ENCODE measurements at regions not wholly inside any gene's neighbourhood (a gene's known extent, or its start where the extent isn't known, plus 50 kb on each side); places are given as distances from the start of the nearest gene placed in this dataset.
A peak's percentile ranks its signal among the peaks of the same experiment; 100 is the strongest.
"Not testable (repeated sequence)": the region's sequence is repeated elsewhere in the genome, so short reads cannot be mapped to it uniquely, and the experiment has no call there.

DNA sequence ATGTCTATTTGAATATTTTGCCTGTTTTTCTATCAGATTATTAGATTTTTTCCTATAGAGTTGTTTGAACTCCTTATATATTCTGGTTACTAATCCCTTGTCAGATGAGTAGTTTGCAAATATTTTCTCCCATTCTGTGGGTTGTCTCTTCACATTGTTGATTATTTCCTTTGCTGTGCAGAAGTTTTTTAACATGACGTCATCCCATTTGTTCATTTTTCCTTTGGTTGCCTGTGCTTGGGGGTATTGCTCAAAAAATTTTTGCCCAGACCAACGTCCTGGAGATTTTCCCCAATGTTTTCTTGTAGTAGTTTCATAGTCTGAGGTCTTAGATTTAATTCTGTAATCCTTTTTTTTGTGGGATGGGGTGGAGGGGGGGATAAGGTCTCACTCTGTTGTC, 168.7 kb upstream of the NFIA start:
- not testable (repeated sequence) for DNase-seq

- no peak for DNase-seq
These were observed 169.3 kb upstream of the NFIA start for GRCh38 chr1:60913039-60913438.

DNA sequence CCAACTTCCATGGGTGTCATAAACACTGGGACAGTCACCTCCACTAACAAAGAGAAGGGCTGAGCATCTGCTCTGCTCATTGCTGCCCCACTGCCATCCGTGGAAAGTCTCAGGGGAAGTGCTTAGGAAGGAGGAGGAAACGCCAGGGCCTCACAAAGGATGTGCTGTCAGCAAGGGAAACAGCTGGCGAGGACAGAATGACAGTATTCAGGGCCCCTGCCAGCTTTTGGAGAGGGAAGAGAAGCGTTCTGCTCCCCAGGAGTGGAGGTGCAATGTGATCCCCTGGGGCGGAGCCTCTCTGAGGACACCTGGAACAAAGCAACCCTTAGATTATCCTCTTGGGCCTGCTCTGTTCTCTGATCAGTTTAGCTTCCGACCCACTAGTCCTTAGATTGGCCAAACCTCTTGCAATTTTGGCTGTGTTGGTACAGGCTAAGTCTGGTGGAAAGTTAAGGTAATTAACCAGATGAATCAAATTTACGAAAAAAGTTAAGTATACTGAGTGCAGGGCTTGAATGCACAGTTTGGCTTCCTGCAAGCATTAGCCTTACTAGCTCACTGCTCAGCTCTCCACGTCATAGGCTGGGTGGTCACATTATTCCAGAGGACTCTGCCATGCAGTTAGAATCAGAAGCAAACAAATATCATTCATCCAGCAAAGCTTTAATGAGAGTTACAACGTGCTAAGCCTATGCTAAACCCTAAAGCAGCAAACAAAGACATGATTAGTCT, 170.2 kb upstream of the NFIA start:
- DNase-seq: no peak

DNA sequence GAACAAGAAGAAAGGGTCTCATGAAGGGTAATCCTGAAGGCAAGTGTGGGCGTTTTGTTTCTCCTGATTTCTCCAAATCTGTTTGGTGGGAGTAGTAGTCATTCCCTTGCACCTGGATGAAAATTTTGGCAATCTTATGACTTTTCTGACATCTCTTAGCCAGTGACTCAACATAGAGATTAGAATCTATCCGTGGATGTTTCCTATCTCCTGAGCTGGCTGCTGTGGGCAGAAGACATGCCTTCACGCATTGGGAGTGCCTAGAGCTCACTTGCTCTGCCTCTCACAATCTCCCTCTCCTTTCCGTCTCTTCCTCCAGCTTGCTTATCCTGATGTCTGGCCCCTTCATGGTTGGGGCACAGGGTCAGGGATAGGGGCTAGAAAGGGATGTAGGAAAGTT, 174.2 kb upstream of the NFIA start:
- DNase-seq: no peak

DNA sequence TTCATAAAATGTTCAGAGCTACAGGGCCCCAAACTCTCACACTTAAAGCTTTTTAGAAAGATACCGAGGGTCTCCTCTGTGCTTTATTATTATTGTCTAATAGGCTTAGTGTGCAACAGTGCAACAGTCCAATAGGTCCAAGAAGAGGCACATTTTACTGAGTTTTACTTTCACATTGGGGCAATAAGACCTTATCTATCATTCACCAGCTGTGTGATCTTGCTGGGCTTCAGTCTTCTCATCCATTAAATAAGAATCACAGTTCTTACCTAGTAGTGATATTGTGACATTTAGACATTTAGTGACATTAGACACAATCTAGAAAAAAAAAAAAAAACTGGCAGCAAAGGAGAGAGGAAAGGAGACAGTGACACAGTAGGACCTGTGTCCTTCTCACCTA, 175.8 kb upstream of the NFIA start:
- DNase-seq: no peak

DNA sequence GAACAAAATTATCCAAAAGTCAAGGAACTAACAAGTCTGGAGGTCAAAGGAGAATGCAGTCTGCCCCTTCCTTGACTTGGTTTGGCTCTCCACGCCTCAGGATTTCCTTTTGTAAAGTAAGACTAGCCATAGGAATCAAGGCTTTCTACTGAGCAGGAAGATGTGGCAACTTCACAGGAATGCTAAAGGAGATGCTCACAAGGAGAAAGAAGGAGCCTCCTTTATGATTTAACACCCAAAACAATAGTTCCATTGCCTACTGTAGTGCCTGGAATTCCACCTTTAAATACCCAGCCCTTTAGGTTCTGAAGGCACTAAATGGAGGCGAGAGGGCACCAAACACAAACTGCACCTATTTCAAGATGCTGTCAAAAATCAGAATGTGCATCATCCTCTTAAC, 176.3 kb upstream of the NFIA start:
- no peak for DNase-seq

- no peak for DNase-seq
These were observed 178.1 kb upstream of the NFIA start for GRCh38 chr1:60904099-60904851.

DNA sequence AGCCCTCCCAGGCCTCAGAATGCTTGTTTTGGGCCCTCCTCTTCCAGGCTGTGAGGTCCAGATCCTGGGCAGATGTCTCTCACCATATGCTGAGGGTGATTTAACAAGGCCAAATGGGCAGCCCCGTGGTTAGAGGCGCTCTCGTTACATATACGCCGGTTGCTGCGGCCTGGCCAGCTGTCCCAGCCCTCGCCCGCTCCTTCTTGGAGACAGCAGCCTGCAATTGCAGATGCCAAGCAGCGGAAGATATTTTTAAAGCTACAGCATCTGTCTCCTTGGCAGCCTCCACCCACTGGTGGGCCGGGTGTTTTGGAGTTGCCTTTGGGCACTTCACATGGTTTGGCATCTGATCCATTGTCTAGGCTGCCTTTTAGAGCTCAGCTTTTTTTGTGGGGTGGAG, 178.8 kb upstream of the NFIA start:
- no peak for DNase-seq

- no peak for DNase-seq
These were observed 182.9 kb upstream of the NFIA start for GRCh38 chr1:60899464-60899863.

- peak; percentile 41 for DNase-seq
These were observed 183.4 kb upstream of the NFIA start for GRCh38 chr1:60898987-60899386.

- DNase-seq: no peak
These were observed 183.9 kb upstream of the NFIA start for GRCh38 chr1:60898413-60898812.

- no peak for DNase-seq
These were observed 185.5 kb upstream of the NFIA start for GRCh38 chr1:60896701-60897363.

- DNase-seq: no peak
These were observed 186.7 kb upstream of the NFIA start for GRCh38 chr1:60895701-60896100.

- no peak for DNase-seq
These were observed 187.1 kb upstream of the NFIA start for GRCh38 chr1:60895252-60895651.

DNA sequence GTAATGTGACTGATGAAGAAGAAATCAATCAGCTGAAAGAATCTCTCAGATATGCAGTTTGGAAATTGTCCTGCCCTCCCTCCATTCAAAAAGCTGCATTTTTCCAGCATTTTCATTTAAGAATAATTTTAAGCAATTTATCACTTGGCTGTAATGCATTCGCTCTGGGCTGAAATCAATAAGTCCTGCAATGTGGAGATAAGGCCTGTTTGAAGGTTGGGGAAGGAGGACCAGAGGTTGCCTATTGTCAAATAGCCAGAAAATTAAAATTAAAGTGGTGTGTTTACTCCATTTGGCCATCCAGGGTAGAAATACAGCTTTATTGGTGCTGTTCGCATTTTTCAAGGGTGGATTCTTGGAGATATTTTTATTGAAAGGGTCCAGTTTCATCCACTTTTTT, 187.6 kb upstream of the NFIA start:
- DNase-seq: no peak

DNA sequence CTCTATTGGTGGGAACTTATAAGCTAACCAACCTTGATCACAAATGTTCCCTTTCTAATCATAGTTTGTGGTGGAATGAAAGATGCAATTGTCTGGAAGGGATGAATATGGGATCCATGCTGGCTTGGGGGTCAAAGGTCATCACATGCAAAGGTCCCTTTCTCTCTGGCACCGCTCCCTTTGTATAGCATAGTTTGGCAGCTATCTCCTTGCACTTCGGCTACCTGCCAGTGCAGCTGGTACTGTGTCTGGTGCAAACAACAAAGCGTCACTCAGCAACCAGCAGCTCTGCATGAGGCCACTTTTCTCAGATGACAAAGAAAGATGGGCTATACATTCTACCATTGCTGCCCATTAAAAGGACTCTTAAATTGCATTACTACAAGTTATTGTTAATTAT, 188.2 kb upstream of the NFIA start:
- DNase-seq: no peak

DNA sequence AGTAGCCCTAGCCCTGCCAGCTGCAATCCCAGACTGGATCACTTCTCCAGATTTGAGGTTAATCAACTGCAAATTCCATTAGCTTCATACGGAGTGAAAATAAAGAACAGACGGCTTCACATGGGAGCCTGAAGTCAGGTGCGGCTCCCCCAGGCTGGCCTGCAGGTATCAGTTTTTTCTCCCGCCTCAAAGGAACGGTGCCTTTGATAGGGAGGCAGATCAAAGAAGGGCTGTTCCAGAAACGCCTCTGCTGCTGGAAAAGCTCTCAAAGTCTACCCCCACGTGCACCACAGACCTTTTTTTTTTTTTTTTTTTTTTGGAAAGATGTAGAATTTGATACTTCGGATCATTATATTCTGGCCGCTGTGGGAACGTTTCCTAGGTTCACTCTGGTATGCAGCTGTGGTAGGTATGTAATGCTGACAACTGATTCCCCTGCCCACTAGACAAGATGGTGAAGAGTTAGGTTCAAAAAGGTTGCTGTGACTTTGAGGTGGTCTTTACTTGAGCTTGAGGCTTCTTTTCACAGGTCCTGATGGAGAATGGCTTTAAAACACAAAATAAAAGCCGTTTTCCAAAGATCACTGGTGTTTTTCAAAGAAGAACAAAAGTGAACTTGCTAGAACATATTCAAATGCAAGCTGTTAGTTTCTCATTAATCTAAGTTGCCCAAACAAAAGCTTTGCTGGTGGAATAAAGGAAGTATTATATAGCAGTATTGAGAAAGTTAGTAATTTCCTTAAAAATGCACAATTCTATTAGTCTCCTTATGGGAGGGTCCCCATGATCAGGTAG, 189.0 kb upstream of the NFIA start:
- no peak for DNase-seq

DNA sequence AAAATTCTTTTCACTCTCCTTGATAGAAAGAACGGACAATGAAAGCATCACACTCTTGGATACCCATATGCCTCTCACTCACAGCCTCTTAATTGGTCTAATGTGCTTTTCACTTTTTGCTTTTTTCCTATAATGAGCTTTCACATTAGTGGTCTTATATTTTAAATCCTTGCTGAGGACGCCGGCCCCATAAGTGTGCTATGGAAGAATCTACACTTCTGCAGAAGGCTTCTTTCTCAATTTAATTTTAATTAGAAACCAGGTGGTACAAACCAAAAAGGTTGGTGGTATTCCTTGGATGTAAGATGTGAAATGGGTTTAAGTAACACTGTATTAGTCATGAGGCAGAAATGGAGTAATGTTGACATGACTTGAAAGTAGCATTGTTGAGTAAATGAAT, 190.6 kb upstream of the NFIA start:
- no peak for DNase-seq

- DNase-seq: no peak
These were observed 191.1 kb upstream of the NFIA start for GRCh38 chr1:60891281-60891680.

DNA sequence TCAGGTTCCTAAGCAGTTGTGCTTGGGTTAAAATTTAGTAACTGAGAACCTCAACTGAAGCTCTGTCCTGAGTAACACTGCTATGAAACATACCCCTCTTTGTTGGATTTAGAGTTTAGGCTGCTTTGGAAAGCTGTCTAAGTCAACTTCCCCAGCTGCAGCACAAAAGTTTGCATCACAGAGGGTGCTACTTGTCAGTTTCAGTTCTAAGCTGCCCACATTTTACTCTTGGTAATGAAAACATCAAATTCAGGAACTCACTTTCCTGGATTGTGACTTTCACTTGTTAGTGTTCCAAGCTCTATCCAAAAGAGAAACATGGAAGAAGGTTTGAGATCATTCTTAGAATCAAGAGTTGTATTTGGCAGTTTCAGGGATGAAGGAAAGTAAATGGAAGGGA, 191.7 kb upstream of the NFIA start:
- DNase-seq: no peak

DNA sequence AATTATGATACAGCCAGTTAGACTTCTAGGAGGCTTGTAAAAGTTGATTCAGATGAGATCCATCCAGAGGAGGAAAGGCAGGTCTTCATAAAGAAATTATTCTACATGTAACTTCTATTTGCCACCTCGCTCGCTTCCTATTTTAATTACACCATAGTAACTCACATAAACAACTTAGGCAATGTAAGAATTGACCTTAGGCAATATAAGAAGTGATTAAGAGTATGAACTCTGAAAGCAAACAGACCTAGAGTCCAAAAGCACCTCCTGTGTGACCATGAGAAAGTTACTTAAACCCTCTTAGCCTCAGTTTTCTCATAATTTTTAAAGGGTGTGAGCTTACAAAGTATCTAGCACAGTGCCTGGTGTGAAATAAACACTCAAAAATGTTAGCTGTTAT, 192.7 kb upstream of the NFIA start:
- DNase-seq: no peak

DNA sequence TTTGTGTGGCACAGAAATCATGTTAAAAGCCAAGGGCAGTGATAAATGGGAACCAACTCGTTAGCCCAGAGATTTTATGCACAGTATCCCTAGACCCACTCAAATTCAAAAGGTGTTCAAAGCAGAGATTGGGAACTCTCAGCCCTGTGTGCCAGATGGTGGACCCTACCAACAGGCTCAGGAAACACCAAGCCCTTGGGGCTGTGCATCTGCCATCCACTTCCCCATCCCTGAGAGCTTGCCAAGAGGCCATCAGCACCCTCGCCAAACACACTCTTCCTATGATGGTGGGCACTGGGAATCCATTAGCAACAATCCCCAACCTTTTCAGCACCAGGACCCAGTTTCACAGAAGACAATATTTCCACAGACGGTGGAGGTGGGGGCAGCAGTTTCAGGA, 194.2 kb upstream of the NFIA start:
- DNase-seq: no peak

DNA sequence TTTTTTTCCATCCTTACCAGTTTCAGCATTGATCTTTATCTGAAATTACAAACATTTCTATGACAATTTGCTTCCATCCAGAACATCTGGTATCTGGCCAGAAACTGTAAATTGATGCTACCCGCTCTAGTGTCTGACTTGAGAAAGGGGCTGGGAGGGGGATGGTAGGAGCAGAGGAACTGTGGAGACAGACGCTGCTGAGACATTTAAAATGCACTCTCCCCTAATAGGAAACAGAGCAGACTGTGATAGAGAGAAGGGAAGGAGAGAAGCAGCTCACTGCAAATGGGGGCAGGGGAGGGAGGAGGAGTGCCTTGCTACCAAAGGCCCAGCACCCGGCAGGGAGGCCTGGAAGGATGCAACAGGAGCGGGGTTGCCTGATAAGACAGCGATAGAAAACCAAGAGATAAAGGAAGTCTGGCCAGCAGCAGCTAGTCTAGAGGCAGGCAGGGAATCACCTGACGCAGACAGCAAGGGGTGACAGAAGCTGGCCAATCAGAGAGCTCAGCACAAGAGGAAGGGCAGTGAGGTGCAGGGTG, 195.5 kb upstream of the NFIA start:
- no peak for DNase-seq
